HUES64 (cell line): ENCODE measurements at regions not wholly inside any gene's neighbourhood (a gene's known extent, or its start where the extent isn't known, plus 50 kb on each side); places are given as distances from the start of the nearest gene placed in this dataset.
"Not testable (repeated sequence)": the region's sequence is repeated elsewhere in the genome, so short reads cannot be mapped to it uniquely, and the experiment has no call there.

Experiments used
- H3K27ac ChIP-seq: 2 replicates; pipeline ENCODE4 v1.7.0; 2013; ENCODE audit warnings: low read depth, low read length, inconsistent platforms
- H3K27me3 ChIP-seq: 2 replicates; pipeline ENCODE4 v1.6.1; 2013; ENCODE audit warnings: mild to moderate bottlenecking, low read length; ENCODE audit not compliant: insufficient read depth
- H3K36me3 ChIP-seq: 2 replicates; pipeline ENCODE4 v1.6.1; 2013; ENCODE audit warnings: mild to moderate bottlenecking, low read length; ENCODE audit not compliant: insufficient read depth
- H3K4me1 ChIP-seq: 2 replicates; pipeline ENCODE4 v1.6.1; 2013; ENCODE audit warnings: mild to moderate bottlenecking, low read length, moderate library complexity; ENCODE audit not compliant: insufficient read depth
- H3K4me3 ChIP-seq: 2 replicates; pipeline ENCODE4 v1.5.1; 2013; ENCODE audit warnings: mild to moderate bottlenecking, low read length, moderate library complexity
- H3K9ac ChIP-seq: 2 replicates; pipeline ENCODE4 v1.6.1; 2013; ENCODE audit warnings: mild to moderate bottlenecking, low read depth, low read length
- H3K9me3 ChIP-seq: 2 replicates; pipeline ENCODE4 v1.6.1; 2013; ENCODE audit warnings: low read depth, low read length; ENCODE audit not compliant: insufficient read depth
- WGBS: fragments of 150-250, 120-280 bp; methylation state at CpG from one replicate; pipeline ENCODE4 v1.1.7; 2013; ENCODE audit warnings: missing lambda C conversion rate; 5-methylcytosine and 5-hydroxymethylcytosine counted together

GRCh38 chr4:127343123-127343522 is 289.6 kb upstream of the INTU start:
- H3K27ac ChIP-seq, H3K27me3 ChIP-seq, H3K36me3 ChIP-seq, H3K9me3 ChIP-seq, H3K4me3 ChIP-seq, H3K4me1 ChIP-seq, H3K9ac ChIP-seq: not testable (repeated sequence)
- WGBS = 88% methylated on average over 3 of the region's 3 CpGs

- Histone ChIP-seq H3K4me1 (no peaks in the 10 kb centered on the region), H3K27me3 (no peaks in the 10 kb centered on the region), H3K9me3 (no peaks in the 10 kb centered on the region), H3K4me3 (no peak overlapping the region), H3K27ac (no peak overlapping the region), H3K36me3 (no peaks in the 10 kb centered on the region), H3K9ac (no peak overlapping the region)
- 94% methylated on average over 2 of the region's 3 CpGs for WGBS
These were observed 288.7 kb upstream of the INTU start for GRCh38 chr4:127344071-127344470.

GRCh38 chr4:127347936-127348335 is 284.8 kb upstream of the INTU start:
- Histone ChIP-seq H3K9me3 (peaks cover 3% of the 10 kb centered on the region; the same call in 1 of the 2 replicates), H3K9ac (no peak overlapping the region), H3K27me3 (no peaks in the 10 kb centered on the region), H3K36me3 (no peaks in the 10 kb centered on the region), H3K27ac (no peak overlapping the region), H3K4me3 (no peak overlapping the region), H3K4me1 (no peaks in the 10 kb centered on the region)
- WGBS = 83% methylated on average over 2 of the region's 2 CpGs

GRCh38 chr4:127352220-127353113 is 280.3 kb upstream of the INTU start:
- WGBS = 89% methylated on average over 7 of the region's 7 CpGs
- H3K36me3 ChIP-seq = no peaks in the 10 kb centered on the region
- peaks cover 3% of the 10 kb centered on the region; the same call in 1 of the 2 replicates for H3K9me3 ChIP-seq
- no peaks in the 10 kb centered on the region for H3K27me3 ChIP-seq
- no peak overlapping the region for H3K27ac ChIP-seq
- H3K4me1 ChIP-seq = no peaks in the 10 kb centered on the region
- no peak overlapping the region for H3K4me3 ChIP-seq
- no peak overlapping the region for H3K9ac ChIP-seq

GRCh38 chr4:127355743-127356142 is 277.0 kb upstream of the INTU start:
- H3K27me3 ChIP-seq = no peaks in the 10 kb centered on the region
- no peak overlapping the region for H3K4me3 ChIP-seq
- H3K9ac ChIP-seq = no peak overlapping the region
- 98% methylated on average over 1 of the region's 2 CpGs for WGBS
- no peaks in the 10 kb centered on the region for H3K36me3 ChIP-seq
- H3K9me3 ChIP-seq = no peaks in the 10 kb centered on the region
- no peaks in the 10 kb centered on the region for H3K4me1 ChIP-seq
- no peak overlapping the region for H3K27ac ChIP-seq

GRCh38 chr4:127357765-127358164 is 275.0 kb upstream of the INTU start:
- Histone ChIP-seq H3K9ac (no peak overlapping the region), H3K36me3 (no peaks in the 10 kb centered on the region), H3K27me3 (no peaks in the 10 kb centered on the region), H3K9me3 (no peaks in the 10 kb centered on the region), H3K4me1 (no peaks in the 10 kb centered on the region), H3K4me3 (no peak overlapping the region), H3K27ac (no peak overlapping the region)

DNA sequence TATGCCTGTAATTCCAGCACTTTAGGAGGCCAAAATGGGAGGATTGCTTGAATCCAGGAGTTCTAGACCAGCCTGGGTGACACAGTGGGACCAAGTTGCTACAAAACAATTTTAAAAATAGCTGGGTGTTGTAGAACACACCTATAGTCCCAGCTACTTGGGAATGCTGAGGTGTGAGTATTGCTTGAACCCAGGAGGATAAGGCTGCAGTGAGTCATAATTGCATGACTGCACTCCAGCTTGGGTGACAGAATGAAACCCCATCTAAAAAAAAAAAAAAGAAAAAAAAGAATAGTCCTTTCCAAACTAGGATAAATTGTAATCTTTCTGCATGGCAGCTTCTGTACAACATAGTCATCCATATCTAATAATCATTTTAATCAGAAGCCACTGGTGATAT is 270.1 kb upstream of the INTU start:
- no peaks in the 10 kb centered on the region for H3K4me1 ChIP-seq
- no peaks in the 10 kb centered on the region for H3K9me3 ChIP-seq
- H3K9ac ChIP-seq = no peak overlapping the region
- no peaks in the 10 kb centered on the region for H3K36me3 ChIP-seq
- H3K27ac ChIP-seq = no peak overlapping the region
- no peaks in the 10 kb centered on the region for H3K27me3 ChIP-seq
- H3K4me3 ChIP-seq = no peak overlapping the region

- H3K4me1 ChIP-seq = no peaks in the 10 kb centered on the region
- no peak overlapping the region for H3K9ac ChIP-seq
- no peak overlapping the region for H3K4me3 ChIP-seq
- H3K9me3 ChIP-seq = no peaks in the 10 kb centered on the region
- no peak overlapping the region for H3K27ac ChIP-seq
- no peaks in the 10 kb centered on the region for H3K27me3 ChIP-seq
- no peaks in the 10 kb centered on the region for H3K36me3 ChIP-seq
- 95% methylated on average over 3 of the region's 3 CpGs for WGBS
These were observed 268.4 kb upstream of the INTU start for GRCh38 chr4:127364397-127364796.

GRCh38 chr4:127364911-127365310 is 267.8 kb upstream of the INTU start:
- Histone ChIP-seq H3K9ac (no peak overlapping the region), H3K9me3 (no peaks in the 10 kb centered on the region), H3K36me3 (no peaks in the 10 kb centered on the region), H3K27ac (no peak overlapping the region), H3K4me1 (no peaks in the 10 kb centered on the region), H3K27me3 (no peaks in the 10 kb centered on the region), H3K4me3 (no peak overlapping the region)

DNA sequence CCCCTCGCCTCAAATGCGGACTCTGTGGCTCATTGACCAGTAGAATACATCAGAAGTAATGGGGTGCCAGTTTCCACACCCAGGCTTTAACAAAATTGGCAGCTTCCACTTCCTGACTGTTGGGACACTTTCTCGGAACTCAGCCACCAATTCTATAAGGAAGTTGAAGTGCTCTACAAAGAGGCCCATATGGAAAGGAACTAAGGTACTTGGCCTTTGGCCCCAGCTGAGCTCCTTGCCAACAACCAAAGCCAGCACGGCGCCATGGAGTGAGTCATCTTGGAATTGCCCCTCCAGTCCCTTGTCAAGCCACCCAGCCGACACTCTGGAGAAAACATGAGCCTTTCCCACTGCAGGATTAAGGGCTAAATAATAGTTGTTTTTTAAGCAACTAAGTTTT is 262.2 kb upstream of the INTU start:
- H3K27ac ChIP-seq = no peak overlapping the region
- 97% methylated on average over 6 of the region's 6 CpGs for WGBS
- no peaks in the 10 kb centered on the region for H3K9me3 ChIP-seq
- H3K9ac ChIP-seq = no peak overlapping the region
- H3K4me1 ChIP-seq = no peaks in the 10 kb centered on the region
- no peak overlapping the region for H3K4me3 ChIP-seq
- H3K27me3 ChIP-seq = no peaks in the 10 kb centered on the region
- no peaks in the 10 kb centered on the region for H3K36me3 ChIP-seq

- Histone ChIP-seq H3K4me3 (no peak overlapping the region), H3K9ac (no peak overlapping the region), H3K27me3 (no peaks in the 10 kb centered on the region), H3K4me1 (no peaks in the 10 kb centered on the region), H3K9me3 (0 out of 2 replicates have a peak, but pooled peaks cover 2% of the 10 kb centered on the region), H3K36me3 (no peaks in the 10 kb centered on the region), H3K27ac (no peak overlapping the region)
- 95% methylated on average over 7 of the region's 7 CpGs for WGBS
These were observed 253.3 kb upstream of the INTU start for GRCh38 chr4:127379499-127379898.

DNA sequence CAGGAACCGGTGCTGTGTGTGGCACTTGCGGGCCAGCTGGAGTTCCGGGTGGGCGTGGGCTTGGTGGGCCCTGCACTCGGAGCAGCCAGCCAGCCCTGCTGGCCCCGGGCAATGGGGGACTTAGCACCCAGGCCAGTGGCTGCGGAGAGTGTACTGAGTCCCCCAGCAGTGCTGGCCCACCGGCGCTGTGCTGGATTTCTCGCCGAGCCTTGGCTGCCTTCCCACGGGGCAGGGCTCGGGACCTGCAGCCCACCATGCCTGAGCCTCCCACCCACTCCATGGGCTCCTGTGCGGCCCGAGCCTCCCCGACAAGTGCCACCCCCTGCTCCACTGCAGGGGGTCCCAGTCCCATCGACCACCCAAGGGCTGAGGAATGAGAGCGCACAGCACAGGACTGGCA is 252.8 kb upstream of the INTU start:
- not testable (repeated sequence) for H3K27me3 ChIP-seq, H3K4me3 ChIP-seq, H3K4me1 ChIP-seq, H3K9me3 ChIP-seq, H3K27ac ChIP-seq, H3K36me3 ChIP-seq, H3K9ac ChIP-seq
- WGBS = 85% methylated on average over 18 of the region's 18 CpGs
